ENCODE measurements at regions not wholly inside any gene's neighbourhood (a gene's known extent, or its start where the extent isn't known, plus 50 kb on each side); places are given as distances from the start of the nearest gene placed in this dataset.
"Not testable (repeated sequence)": the region's sequence is repeated elsewhere in the genome, so short reads cannot be mapped to it uniquely, and the experiment has no call there.

DNA sequence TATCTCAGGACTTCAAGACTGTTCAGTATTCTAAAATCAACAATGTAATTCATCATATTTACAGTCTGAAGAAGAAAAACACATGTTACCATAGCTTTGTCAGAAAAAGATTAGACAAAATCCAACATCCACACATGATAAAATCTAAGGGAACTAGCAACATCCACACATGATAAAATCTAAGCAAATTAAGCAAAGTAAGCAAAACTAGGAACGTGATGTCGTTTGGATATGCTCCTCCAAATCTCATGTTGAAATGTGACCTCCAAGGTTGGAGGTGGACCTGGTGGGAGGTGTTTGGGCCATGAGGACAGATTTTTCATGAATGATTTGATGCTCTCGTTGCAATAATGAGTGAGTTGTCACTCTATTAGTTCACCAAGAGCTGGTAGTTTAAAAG lies 717.3 kb upstream of the HS6ST1 start:
- in situ Hi-C loops (cut with MboI) = no loop called here
- no peak for DNase-seq (ENCODE audit: extremely low read depth in 1 of 4, low spot score in 3 of 4)
- FAIRE-seq = no peak
- no peak for TF ChIP-seq BRCA1 (IDR thresholded peaks at IDR 0.05)
- TF ChIP-seq BRCA1 (CRISPR knock-in tag; IDR thresholded peaks at IDR 0.05) = no peak
- TF ChIP-seq MED1 (CRISPR knock-in tag; IDR thresholded peaks at IDR 0.05; ENCODE audit: borderline replicate concordance) = no peak
- TF ChIP-seq MAFG (tag; conservative IDR thresholded peaks at IDR 0.05) = peak; percentile 18; the same call in 1 of the 2 replicates
- TF ChIP-seq, protein P1, sequence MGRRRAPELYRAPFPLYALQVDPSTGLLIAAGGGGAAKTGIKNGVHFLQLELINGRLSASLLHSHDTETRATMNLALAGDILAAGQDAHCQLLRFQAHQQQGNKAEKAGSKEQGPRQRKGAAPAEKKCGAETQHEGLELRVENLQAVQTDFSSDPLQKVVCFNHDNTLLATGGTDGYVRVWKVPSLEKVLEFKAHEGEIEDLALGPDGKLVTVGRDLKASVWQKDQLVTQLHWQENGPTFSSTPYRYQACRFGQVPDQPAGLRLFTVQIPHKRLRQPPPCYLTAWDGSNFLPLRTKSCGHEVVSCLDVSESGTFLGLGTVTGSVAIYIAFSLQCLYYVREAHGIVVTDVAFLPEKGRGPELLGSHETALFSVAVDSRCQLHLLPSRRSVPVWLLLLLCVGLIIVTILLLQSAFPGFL (CRISPR knock-in tag; IDR thresholded peaks at IDR 0.05) = no peak
- peak; percentile 43; the same call in 1 of the 2 replicates for TF ChIP-seq ZNF316 (IDR thresholded peaks at IDR 0.05)
- no peaks in the 10 kb centered on the region for H3K36me3 ChIP-seq (ENCODE audit: control insufficient read depth, insufficient read depth, low read length)
- H3K4me2 ChIP-seq (ENCODE audit: insufficient read depth, low read length) = no peak overlapping the region
- H3K79me2 ChIP-seq (ENCODE audit: control insufficient read depth, insufficient read depth, low read length) = no peaks in the 10 kb centered on the region
- no peak for ATAC-seq
- no peaks in the 10 kb centered on the region for H3K27me3 ChIP-seq (ENCODE audit: control insufficient read depth in 2 of 2, insufficient read depth in 2 of 2, low read length in 2 of 2)
- BruUV-seq (replicated peaks) = no TSS peak
- POLR2A ChIA-PET = no interaction called here
- CTCF ChIA-PET (ENCODE audit: low intra/inter-chr PET ratio) = interaction anchor here (0.6 kb wide), 1 partner anchor 11 kb away, joined by 4 read pairs; no protein-coding TSS in a partner anchor
- WGBS (ENCODE audit: insufficient coverage, low coverage, missing lambda C conversion rate) = 0% methylated on average over 3 of the region's 3 CpGs
- no peaks in the 10 kb centered on the region for H4K20me1 ChIP-seq (replicated peaks; ENCODE audit: control insufficient read depth, insufficient read depth, low read length)
- no peaks in the 10 kb centered on the region for H3K9me1 ChIP-seq (ENCODE audit: control insufficient read depth, insufficient read depth, low read length)
- no peak overlapping the region for H3K4me3 ChIP-seq
- no peak overlapping the region for H3K27ac ChIP-seq (ENCODE audit: extremely low read depth, low read depth, low read length)
- H3K4me1 ChIP-seq (replicated peaks in 1 of 2; ENCODE audit: control insufficient read depth in 2 of 2, insufficient read depth in 2 of 2, low read length in 2 of 2) = no peaks in the 10 kb centered on the region
- H2AFZ ChIP-seq (ENCODE audit: low read depth, low read length) = no peak overlapping the region
- no peak overlapping the region for H3K9ac ChIP-seq (ENCODE audit: insufficient read depth in 1 of 2, low read depth in 2 of 2, low read length in 2 of 2)
- intact Hi-C loops (cut with micrococcal nuclease) = no loop called here
- H3K9me3 ChIP-seq (replicated peaks; ENCODE audit: control insufficient read depth, insufficient read depth, low read depth, low read length) = no peaks in the 10 kb centered on the region

DNA sequence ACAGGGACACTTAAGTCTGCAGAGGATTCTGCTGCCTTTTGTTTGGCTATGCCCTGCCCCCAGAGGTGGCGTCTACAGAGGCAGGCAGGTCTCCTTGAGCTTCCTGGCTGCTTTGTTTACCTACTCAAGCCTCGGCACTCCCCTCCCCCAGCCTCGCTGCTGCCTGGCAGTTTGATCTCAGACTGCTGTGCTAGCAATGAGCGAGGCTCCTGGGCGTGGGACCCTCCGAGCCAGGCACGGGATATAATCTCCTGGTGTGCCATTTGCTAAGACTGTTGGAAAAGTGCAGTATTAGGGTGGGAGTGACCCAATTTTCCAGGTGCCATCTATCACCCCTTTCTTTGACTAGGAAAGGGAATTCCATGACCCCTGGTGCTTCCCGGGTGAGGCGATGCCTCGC lies 725.0 kb upstream of the HS6ST1 start:
- BruUV-seq (replicated peaks); ATAC-seq; H3K36me3 ChIP-seq (ENCODE audit: control insufficient read depth, insufficient read depth, low read length); H3K9me1 ChIP-seq (ENCODE audit: control insufficient read depth, insufficient read depth, low read length); intact Hi-C loops (cut with micrococcal nuclease); H3K79me2 ChIP-seq (ENCODE audit: control insufficient read depth, insufficient read depth, low read length); H3K9me3 ChIP-seq (replicated peaks; ENCODE audit: control insufficient read depth, insufficient read depth, low read depth, low read length); H3K4me2 ChIP-seq (ENCODE audit: insufficient read depth, low read length); FAIRE-seq; H3K4me1 ChIP-seq (replicated peaks in 1 of 2; ENCODE audit: control insufficient read depth in 2 of 2, insufficient read depth in 2 of 2, low read length in 2 of 2); POLR2A ChIA-PET; CTCF ChIA-PET (ENCODE audit: low intra/inter-chr PET ratio); H3K4me3 ChIP-seq; H2AFZ ChIP-seq (ENCODE audit: low read depth, low read length); in situ Hi-C loops (cut with MboI); H3K27ac ChIP-seq (ENCODE audit: extremely low read depth, low read depth, low read length); H4K20me1 ChIP-seq (replicated peaks; ENCODE audit: control insufficient read depth, insufficient read depth, low read length); DNase-seq (ENCODE audit: extremely low read depth in 1 of 4, low spot score in 3 of 4); H3K9ac ChIP-seq (ENCODE audit: insufficient read depth in 1 of 2, low read depth in 2 of 2, low read length in 2 of 2); H3K27me3 ChIP-seq (ENCODE audit: control insufficient read depth in 2 of 2, insufficient read depth in 2 of 2, low read length in 2 of 2): not testable (repeated sequence)
- WGBS (ENCODE audit: insufficient coverage, low coverage, missing lambda C conversion rate) = 3% methylated on average over 10 of the region's 10 CpGs

GRCh38 chr2:129046475-129046874 lies 727.8 kb upstream of the HS6ST1 start:
- H3K79me2 ChIP-seq (ENCODE audit: control insufficient read depth, insufficient read depth, low read length); H4K20me1 ChIP-seq (replicated peaks; ENCODE audit: control insufficient read depth, insufficient read depth, low read length); BruUV-seq (replicated peaks); H3K27me3 ChIP-seq (ENCODE audit: control insufficient read depth in 2 of 2, insufficient read depth in 2 of 2, low read length in 2 of 2); H3K27ac ChIP-seq (ENCODE audit: extremely low read depth, low read depth, low read length); intact Hi-C loops (cut with micrococcal nuclease); H3K9ac ChIP-seq (ENCODE audit: insufficient read depth in 1 of 2, low read depth in 2 of 2, low read length in 2 of 2); H3K9me3 ChIP-seq (replicated peaks; ENCODE audit: control insufficient read depth, insufficient read depth, low read depth, low read length); H3K4me3 ChIP-seq; in situ Hi-C loops (cut with MboI); POLR2A ChIA-PET; FAIRE-seq; CTCF ChIA-PET (ENCODE audit: low intra/inter-chr PET ratio); ATAC-seq; DNase-seq (ENCODE audit: extremely low read depth in 1 of 4, low spot score in 3 of 4); H3K4me2 ChIP-seq (ENCODE audit: insufficient read depth, low read length); H3K9me1 ChIP-seq (ENCODE audit: control insufficient read depth, insufficient read depth, low read length); H2AFZ ChIP-seq (ENCODE audit: low read depth, low read length); H3K4me1 ChIP-seq (replicated peaks in 1 of 2; ENCODE audit: control insufficient read depth in 2 of 2, insufficient read depth in 2 of 2, low read length in 2 of 2); H3K36me3 ChIP-seq (ENCODE audit: control insufficient read depth, insufficient read depth, low read length): not testable (repeated sequence)
- WGBS (ENCODE audit: insufficient coverage, low coverage, missing lambda C conversion rate) = 0% methylated on average over 1 of the region's 1 CpG
